Left kidney (tissue), 1 donor: ENCODE measurements at regions not wholly inside any gene's neighbourhood (a gene's known extent, or its start where the extent isn't known, plus 50 kb on each side); places are given as distances from the start of the nearest gene placed in this dataset.
A peak's percentile ranks its signal among the peaks of the same experiment; 100 is the strongest.
"Not testable (repeated sequence)": the region's sequence is repeated elsewhere in the genome, so short reads cannot be mapped to it uniquely, and the experiment has no call there.

Experiments used
- DNase-seq: peaks from one replicate; pipeline ENCODE4 v3.0.0-alpha.2; 2013

DNA sequence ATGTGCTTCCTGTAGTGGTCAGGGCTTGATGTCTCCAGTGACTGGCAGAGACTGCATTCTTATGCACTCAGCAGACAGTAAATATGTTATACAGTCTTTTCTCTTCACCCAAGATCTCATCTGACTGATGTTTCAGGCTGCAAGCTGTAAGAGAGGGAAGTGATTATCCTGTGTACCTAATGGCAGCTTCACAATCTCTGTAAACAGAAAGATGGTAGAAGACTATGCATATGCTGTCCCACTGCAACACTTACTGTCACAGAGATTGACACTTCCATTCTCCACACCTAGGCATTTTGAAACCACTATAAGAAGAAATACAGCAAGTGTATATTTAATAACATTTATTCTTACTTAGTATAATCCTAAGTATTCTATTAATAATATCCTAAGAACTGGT, 97.6 kb upstream of the ANXA1 start:
- DNase-seq: no peak

DNA sequence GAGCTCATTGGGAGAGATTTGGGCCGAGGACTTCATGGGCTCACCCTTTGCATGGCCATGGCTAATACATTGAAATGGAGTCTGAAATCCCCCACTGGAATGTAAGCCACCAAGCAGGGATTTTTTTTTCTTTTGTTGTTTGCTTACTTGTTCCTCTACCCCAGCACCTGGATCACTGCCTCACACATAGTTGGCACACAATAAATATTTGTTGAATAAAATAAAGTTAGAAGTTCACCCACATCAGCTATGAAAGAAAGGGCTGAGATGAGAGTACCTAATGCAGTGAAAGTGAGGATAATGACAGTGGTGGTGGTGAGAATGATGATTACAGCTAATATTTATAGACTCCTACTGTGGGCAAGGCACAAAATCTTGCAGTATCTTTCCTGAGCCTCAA, 98.1 kb upstream of the ANXA1 start:
- no peak for DNase-seq

DNA sequence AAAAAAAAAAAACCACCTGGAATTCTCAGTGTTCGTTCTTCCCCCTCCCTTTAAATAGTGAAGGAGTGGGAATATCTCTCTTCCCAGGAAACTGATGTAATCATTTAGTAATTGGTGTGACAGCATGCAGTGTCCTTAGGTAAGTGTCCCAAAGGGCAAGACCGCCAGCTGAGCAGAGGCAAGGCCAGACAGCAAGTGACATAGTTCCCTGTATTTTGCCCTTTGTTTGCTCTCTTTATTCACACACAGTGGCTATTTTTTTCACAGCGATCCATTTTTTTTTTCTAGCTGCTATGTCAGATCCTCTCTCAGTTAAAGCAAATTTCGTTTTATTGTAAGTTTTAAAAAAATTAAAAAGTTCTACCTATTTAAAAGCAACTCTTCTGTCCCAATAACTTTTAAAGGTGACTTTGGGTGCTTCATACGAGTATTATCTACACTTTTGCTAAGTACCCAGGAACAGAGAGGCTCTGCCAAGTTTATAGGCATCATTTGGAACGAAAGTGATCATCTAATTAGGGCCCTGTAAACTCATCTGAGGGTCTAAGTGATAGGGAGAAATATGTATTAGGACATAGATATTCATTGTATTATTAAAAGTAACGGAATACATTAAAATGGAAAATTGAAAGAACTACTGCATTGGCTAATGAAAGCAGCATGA, 98.2 kb upstream of the ALDH1A1 start:
- no peak for DNase-seq

DNA sequence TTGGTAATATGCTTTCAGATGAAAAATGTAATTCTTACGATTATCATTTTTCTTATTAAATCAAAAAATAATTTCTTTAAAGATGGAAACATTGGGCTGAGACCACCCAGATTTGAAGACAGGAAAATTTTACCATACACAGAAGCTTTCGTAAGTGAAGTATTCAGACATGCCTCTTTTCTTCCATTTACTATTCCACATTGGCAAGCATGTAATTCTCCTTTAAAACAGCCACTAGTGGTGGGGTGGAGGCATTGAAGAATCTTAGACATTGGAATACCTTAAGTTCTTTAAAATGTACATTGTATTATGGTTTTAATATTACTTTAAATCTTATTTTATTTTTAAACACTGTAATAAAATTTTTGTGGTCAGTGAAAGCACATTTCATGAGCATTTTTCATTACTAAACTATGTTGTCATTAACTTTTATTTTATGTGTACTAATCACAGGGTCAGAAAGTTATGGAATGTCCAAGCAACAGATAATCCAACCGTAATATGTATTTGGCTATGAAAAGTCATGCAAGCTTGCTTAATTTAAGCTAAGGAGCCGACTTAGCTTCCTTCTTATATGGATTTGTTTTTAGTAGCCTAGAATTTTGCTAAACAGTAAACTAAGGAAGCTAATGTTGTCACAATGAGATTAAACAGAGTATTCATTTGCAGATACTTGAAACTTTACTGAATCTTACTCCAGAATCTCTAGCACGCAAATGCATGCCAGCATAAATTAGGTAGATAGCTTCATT, 97.4 kb upstream of the ALDH1A1 start:
- DNase-seq: no peak

DNA sequence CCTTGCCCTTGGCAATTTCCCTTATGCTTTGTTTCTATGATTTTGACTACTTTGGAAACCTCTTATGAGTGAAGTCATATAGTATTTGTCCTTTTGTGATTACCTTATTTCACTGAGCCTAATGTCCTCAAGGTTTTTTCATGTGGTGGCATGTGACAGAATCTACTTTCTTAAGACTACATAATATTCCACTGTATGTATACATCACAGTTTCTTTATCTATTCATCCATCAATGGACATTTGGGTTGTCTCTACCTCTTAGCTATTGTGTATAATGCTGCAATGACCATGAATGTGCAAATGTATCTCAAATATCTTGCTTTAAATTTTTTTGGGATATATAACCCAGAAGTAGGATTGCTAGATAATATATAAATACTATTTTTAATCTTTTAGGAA, 96.4 kb upstream of the ALDH1A1 start:
- DNase-seq: no peak

DNA sequence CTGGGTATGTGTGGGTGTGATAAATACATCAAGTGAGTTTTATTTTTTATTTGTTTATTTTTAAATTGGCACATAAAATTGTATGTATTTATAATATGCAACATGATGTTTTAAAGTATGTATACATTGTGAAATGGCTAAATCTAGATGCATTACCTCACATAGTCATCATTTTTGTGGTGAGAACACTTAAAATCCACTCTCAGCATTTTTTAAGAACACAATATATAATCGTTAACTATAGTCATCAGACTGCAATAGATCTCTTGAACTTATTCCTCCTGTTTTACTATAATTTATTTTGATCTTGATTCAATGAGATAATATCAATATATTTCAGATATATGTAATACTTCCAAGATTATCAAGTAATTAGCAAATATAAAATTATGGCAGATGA, 93.9 kb upstream of the ALDH1A1 start:
- no peak for DNase-seq

DNA sequence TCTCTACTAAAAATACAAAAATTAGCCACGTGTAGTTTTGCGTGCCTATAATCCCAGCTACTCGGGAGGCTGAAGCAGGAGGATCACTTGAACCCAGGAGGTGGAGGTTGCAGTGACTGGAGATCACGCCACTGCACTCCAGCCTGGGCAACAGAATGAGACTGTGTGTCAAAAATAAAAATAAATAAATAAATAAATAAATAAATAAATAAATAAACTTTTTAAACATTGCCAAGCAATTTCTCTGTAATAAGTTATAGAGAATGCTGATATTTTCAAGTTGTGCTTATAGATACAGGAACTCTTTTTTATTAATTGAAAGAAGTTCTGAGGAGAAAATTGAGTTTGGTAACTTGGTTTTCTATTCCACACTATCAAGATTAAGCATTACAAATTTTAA, 91.9 kb upstream of the ALDH1A1 start:
- DNase-seq: not testable (repeated sequence)

DNA sequence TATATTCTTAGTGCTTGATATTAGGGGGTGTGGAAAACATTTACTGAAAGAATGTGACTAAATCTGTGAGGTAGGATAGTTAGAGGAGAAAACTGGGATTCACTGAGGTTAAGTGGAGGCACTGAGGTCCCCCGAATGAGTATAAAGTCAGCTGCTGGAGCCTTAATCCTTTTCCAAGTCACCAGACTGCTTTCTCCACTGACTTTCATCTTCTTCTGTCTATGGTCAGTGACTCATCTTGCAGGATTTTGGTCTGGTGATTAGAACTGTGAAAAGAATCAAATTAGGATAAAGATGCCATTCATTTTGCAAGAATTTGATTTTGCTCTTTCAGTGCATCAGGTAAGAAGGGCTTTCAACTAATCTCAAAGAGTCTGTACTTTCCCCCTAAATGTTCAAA, 89.3 kb upstream of the ALDH1A1 start:
- no peak for DNase-seq

DNA sequence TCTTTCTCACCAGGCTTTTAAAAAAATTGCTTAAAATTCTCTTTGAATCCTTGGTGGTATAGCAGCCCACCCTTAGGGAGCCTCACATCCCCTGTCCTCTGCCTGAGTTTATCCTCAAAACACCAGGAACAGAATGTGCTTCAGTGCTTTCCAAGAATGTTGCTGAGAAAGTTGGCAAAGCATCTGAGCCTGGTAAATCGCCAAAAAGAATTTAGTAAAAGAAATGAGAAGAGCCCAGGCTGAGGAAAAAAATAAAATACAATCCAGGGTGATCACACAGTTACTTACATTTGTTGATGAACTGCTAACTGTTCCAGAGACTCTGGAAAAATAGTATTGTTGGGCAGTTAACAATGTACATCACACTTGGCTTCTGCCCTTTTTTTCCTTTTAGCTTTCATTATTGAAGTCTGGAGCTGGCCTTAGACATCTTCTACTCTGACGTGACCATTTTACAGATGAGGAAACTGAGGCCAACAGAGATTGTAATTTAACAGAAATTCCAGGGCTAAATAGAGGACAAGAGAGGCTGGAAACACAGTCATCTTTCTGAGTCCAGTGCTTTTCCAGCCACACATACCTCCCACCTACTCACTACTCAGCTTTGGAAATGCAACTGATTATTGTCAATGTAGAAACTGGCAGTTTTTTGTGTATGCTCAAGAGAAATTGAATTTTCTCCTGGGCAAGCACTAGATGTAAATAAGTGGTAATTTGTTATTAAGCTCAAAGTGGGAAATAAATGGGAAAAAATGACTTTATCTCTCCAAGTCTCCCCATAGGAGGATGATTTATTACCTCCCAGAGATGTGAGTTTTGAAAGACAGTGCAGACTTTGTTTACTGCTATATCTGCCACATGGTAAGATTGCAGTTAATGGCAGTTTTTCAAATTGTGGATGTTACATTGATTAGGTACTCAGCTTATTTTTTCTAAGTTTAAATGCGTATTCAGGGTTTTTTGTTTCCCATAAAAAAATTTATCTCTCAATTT, 86.7 kb upstream of the ALDH1A1 start:
- DNase-seq: peak; percentile 14

DNA sequence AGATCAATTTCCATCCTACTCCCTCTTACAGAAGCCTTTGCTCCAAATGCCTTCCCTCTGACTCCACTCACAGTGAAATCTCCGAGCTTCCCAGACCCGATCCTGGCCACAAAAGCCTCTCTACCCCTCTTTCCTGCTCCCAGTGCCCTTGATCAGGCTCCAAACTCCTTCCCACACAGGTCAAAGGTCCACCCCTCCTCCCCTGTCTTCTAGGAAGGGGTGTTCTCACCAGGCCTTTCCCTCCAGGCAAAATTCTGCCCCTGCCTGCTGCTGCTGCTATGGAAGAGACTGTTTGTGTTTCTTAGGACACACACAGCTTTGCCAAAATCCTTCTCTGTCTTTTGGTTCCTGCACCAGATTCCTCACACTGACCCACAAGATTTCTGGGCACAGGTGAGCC, 85.8 kb upstream of the ALDH1A1 start:
- no peak for DNase-seq

DNA sequence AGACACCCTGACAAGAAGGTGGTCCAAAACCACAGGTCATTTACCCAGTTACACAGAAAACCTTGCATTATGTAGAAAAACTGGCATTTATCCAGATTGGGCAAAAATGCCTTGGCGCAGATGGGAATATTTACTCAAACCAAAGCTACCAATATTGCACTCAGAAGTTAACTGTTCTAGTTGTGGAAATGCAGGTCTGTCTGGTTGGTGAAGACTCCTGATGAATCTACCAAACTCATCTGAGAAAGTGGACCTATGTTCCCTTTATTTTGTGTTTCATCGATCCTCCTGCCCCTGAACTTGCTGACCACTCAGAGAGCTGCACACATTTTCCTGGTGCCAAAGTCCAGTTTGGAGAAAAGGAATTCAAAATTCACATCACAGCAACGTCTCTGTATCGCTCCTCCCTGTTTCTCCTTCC, 85.2 kb upstream of the ALDH1A1 start:
- no peak for DNase-seq

DNA sequence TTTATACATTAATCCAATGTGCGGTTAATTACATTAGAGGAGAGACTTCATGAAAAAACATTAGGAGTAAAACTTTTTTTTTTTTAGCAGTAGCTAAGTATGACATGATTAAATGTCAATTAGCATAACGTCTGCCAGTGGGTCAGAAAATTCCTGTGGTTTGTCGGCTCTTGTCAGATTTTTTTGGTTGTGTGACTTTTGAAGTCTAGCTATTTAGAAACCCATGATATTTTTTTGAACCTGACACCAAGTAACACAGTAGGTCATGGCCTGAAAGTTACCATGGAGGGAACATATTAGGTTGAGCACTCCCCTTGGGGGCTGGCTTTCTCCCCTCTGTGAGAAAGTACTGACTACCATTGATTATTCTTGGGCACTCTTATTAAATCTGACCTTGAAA, 84.8 kb upstream of the ALDH1A1 start:
- no peak for DNase-seq

DNA sequence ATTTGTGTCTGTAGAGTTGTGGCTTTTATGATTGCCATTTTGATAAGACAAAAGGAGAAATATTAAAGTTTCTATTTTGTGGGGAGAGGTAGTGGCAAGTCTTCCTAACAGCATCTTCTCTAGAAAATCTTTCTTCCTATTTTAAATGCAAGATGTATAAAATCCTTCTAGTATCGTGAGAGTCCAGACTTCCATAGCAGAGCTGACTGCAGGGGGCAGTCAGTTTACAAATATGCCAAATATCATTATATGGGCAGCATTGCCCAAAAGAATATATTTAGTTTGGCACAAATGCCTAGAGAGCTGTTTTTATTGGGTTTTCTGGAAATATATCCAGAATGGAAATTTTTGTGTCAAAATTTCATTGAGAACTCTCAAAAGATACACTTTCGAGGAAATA, 82.1 kb upstream of the ALDH1A1 start:
- no peak for DNase-seq

DNA sequence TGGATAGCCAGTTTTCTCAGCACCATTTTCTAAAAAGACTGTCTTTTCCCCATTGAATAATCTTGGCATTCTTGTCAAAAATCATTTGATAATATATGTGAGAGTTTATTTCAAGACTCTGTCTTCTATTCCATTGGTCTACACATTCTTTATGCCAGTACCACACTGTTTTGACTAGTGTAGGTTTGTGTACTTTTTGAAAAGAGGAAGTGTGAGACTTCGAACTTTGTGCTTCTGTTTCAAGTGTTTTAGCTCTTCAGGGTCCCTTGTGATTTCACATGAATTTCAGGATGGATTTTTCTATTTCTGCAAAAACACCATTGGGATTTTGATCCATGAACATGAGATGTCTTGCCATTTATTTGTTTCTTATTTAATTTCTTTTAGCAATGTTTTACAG, 78.5 kb upstream of the ALDH1A1 start:
- no peak for DNase-seq

DNA sequence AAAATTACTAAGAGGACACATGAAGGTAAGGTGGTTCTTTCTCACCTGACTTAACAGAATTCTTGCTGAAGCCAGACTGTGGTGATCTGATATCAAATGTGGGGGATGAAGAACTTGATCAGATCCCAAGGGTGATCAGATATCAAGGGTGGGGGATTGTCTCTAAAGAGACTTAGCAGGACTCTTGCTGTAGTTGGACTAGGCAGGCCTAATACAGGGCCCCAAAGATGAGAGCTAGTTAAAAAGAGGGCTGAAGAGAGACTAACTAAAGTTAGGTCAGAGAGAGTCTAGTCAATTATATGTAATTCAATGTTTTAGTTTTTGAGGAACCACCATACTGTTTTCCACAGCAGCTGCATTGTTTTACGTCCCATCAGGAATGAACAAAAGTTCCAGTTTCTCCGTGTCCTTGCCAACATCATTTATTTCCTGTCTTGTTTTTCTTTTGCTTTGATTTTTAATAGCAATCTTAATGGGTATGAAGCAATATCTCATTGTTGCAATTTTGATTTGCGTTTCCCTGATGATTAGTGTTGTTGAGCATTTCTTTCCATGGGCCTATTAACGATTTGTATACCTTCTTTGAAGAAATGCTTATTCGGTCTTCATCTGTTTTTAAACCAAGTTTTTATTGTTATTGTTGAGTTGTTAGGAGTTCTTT, 77.6 kb upstream of the ALDH1A1 start:
- DNase-seq: no peak

DNA sequence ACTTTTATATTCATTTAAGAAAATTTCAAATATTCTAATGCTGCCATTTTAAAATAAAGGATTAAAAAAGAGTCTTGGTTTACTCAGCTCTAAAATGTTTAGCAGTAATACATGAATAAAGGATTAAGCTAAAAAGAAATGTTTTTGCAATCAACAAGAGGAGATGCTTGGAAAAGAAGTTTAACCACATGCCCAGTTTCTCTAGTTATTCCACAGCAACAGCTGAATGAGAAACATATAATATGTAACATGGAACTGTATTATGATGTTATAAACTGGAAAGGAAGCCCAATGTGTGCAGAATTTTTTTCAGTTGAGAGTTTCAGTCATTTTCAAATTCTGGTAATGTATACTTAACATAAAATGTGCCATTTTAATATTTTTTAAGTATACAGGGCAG, 76.5 kb upstream of the ALDH1A1 start:
- no peak for DNase-seq

DNA sequence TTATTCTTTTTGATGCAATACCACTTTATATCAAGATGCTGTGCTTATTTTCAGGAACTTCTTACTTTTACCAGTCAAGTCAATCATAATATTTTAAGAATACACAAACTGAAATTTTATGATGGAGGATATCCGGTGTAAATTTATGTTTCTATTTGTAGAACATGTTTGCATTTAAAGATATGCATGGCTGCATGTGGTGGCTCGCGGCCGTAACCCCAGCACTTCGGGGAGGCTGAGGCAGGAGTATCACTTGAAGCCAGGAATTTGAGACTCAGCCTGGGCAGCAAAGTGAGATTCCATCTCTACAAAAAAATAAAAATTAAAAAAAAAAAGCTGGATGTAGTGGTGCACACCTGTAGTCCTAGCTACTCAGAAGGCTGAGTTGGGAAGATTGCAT, 73.5 kb upstream of the ALDH1A1 start:
- DNase-seq: no peak

DNA sequence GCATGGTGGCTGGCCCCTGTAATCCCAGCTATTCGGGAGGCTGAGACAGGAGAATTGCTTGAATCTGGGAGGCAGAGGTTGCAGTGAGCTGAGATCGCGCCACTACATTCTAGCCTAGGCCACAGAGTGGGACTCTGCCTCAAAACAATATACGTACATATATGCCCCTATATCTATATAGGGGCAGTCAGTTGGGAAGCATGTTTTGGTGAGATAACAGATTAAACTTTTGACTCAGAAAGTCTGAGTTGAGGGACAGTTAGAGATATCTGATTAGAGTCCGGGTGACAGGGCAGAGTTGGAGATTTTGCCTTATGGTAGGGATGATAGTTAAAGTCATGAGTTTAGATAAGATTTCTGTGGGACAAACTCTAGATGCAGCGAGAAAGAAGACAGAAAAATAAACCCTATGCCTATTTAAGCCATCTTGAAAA, 71.8 kb upstream of the ALDH1A1 start:
- DNase-seq: no peak

DNA sequence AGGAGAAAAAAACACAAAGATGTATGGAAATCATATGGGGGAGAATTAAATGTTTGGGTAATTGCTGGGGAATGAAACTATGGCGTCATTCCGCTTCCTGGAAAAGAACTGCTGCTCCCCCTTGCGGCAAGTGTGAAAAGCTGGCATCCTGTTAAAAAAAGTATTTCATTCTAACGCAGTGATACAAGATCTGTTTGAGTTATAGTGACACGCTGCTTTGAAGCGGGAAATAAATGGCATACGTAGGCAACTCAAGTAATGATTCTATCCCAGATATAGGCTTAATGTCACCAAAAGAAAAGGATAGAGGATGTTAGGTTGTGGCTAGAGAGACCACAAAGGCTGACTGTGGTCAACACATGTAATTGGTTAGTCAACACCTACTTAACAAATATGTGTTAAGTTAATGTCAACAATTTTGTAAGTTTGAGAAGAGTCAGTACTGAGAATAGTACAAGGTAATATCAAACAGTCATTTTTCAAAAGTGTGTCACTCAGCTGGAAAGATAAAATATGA, 70.2 kb upstream of the ALDH1A1 start:
- DNase-seq: peak; percentile 70

DNA sequence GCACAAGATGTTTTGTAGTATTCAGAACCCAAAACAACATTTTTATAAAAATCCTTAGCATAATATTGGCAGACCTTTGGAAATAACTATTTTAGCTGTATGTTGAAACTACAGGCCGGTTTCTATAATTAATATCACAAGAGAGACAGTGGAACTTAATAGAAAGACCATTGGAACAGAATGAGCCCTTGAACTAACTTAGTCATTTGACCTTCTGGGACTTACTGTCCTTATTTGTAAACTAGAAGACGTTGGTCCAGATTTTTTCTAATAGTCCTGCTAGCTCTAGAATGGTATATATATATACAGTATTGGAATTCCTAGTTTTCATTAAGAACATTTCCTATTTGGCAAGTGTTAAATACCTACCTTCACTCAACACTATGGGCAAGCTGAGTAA, 69.5 kb upstream of the ALDH1A1 start:
- DNase-seq: no peak

DNA sequence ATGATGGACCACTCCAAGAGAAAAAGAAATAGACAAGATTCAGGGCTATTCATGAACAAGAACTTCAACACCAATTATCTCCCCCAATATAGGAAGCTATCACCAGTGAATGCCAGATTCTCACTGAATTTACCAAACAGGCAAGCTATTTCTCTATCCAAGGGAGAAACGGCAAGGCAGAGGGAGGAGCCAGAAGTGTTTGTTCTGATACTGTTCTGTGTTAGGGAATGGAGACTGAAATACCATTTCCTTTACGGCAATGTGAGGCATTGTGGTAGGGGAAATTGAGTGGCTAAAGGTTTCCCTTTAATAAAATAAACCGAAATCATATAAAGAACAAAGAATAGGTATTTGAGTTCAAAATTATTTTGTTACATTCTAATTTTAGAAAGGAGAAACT, 68.0 kb upstream of the ALDH1A1 start:
- DNase-seq: no peak

DNA sequence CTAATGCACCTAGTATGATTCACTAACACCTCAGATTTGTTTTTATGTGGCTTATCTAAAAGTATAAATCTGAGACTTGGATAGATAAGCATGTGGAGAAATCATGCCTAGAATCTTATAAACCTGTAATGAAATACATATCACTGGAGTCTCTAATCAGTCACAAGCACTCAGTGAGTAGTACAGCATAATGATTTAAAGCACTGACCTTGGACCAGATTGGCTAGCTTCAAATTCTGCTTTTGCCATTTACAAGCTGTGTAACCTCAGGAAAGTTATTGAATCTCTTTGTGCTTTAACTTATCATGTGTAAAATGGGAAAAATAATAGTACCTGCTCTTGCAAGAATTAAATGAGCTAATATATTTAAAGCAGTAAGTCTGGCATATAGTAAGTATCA, 61.2 kb upstream of the ALDH1A1 start:
- no peak for DNase-seq
